Caco-2 (cell line): ENCODE measurements at regions not wholly inside any gene's neighbourhood (a gene's known extent, or its start where the extent isn't known, plus 50 kb on each side); places are given as distances from the start of the nearest gene placed in this dataset.

Source experiments
- BruUV-seq: library from RNA; stranded (reverse); fragments of 400-500 nt; replicated peaks from 2 replicates; lab custom pipeline; 2021; lab: Mats Ljungman, UMichigan
- CTCF ChIA-PET: fragments of 300-600 bp; sonication (Branson Sonifier 250); formaldehyde crosslinking; loops from one replicate; lab custom pipeline; 2022; ENCODE audit warnings: antibody characterized with exemption; lab: Charles Lee
- POLR2A ChIA-PET: fragments of 300-600 bp; sonication (Branson Sonifier 250); formaldehyde crosslinking; loops from one replicate; lab custom pipeline; 2022; ENCODE audit warnings: antibody characterized with exemption; lab: Charles Lee
- DNase-seq, 2 experiments: peaks; one replicate each; pipeline versions ENCODE4 v3.0.0 to v3.0.0-alpha.2; 2020 to 2022
- H3K27me3 ChIP-seq: replicated peaks from 2 replicates; pipeline ENCODE4 v1.6.0; 2011; ENCODE audit warnings: low read length; ENCODE audit not compliant: control insufficient read depth, insufficient read depth
- H3K36me3 ChIP-seq: 2 replicates; pipeline ENCODE4 v1.5.1; 2011; ENCODE audit warnings: low read length; ENCODE audit not compliant: control insufficient read depth, insufficient read depth
- H3K4me1 ChIP-seq: fragments of 250-450 bp; sonication (Bioruptor Pico); 2 replicates; pipeline ENCODE4 v1.5.1; 2020; ENCODE audit warnings: mild to moderate bottlenecking
- H3K4me3 ChIP-seq: 2 replicates; pipeline ENCODE4 v1.5.1; 2011; ENCODE audit warnings: low read depth, mild to moderate bottlenecking, control low read depth, low read length
- H3K9me3 ChIP-seq: fragments of 250-450 bp; sonication (Bioruptor Pico); 2 replicates; pipeline ENCODE4 v1.5.1; 2020; ENCODE audit warnings: mild to moderate bottlenecking, moderate library complexity
- H3K27ac Mint-ChIP-seq: one replicate; pipeline ENCODE4 v1.8.0; 2022; ENCODE audit warnings: mixed read lengths; ENCODE audit not compliant: unreplicated experiment
- H3K27me3 Mint-ChIP-seq: one replicate; pipeline ENCODE4 v1.8.0; 2022; ENCODE audit warnings: mixed read lengths; ENCODE audit not compliant: insufficient read depth, unreplicated experiment
- H3K36me3 Mint-ChIP-seq: one replicate; pipeline ENCODE4 v1.8.0; 2022; ENCODE audit warnings: mild to moderate bottlenecking, mixed read lengths; ENCODE audit not compliant: insufficient read depth, unreplicated experiment
- H3K4me1 Mint-ChIP-seq: one replicate; pipeline ENCODE4 v1.8.0; 2022; ENCODE audit warnings: low read depth, mixed read lengths; ENCODE audit not compliant: unreplicated experiment
- H3K4me3 Mint-ChIP-seq: one replicate; pipeline ENCODE4 v1.8.0; 2022; ENCODE audit warnings: mild to moderate bottlenecking, moderate library complexity, mixed read lengths; ENCODE audit not compliant: unreplicated experiment
- H3K9me3 Mint-ChIP-seq: one replicate; pipeline ENCODE4 v1.8.0; 2022; ENCODE audit warnings: mixed read lengths; ENCODE audit not compliant: unreplicated experiment
- intact Hi-C: fragments of 100-400 bp; cut with micrococcal nuclease; formaldehyde crosslinking; loops from one replicate; pipeline ENCODE4 v1.10.0; 2022; ENCODE audit not compliant: unreplicated experiment
- TF ChIP-seq, protein P1 (sequence below), 2 experiments: fragments of 200-600 bp in 1 of 2; IDR thresholded peaks; 1 replicate in 1 of 2; 2 replicates in 1 of 2; pipeline versions ENCODE4 v1.5.1 to v1.8.0; 2011 to 2022; ENCODE audit warnings: antibody characterized with exemption in 1 of 2, control low read depth in 1 of 2, inconsistent platforms in 1 of 2, low read depth in 1 of 2, low read length in 1 of 2, mild to moderate bottlenecking in 1 of 2, moderate library complexity in 1 of 2; ENCODE audit not compliant: insufficient read depth in 1 of 2, severe bottlenecking in 1 of 2, unreplicated experiment in 1 of 2

GRCh38 chr6:19312241-19312978 is 524.8 kb upstream of the ID4 start:
- DNase-seq = no peak
- Mint-ChIP-seq H3K9me3 (no peaks in the 10 kb centered on the region), H3K27ac (no peak overlapping the region), H3K36me3 (no peaks in the 10 kb centered on the region), H3K4me1 (no peaks in the 10 kb centered on the region), H3K4me3 (no peak overlapping the region), H3K27me3 (peaks cover 9% of the 10 kb centered on the region)
- Histone ChIP-seq H3K36me3 (no peaks in the 10 kb centered on the region), H3K4me1 (no peaks in the 10 kb centered on the region), H3K27me3 (no peaks in the 10 kb centered on the region), H3K9me3 (no peaks in the 10 kb centered on the region), H3K4me3 (no peak overlapping the region)
- no TSS peak for BruUV-seq
- POLR2A ChIA-PET = no interaction called here
- TF ChIP-seq, protein P1, sequence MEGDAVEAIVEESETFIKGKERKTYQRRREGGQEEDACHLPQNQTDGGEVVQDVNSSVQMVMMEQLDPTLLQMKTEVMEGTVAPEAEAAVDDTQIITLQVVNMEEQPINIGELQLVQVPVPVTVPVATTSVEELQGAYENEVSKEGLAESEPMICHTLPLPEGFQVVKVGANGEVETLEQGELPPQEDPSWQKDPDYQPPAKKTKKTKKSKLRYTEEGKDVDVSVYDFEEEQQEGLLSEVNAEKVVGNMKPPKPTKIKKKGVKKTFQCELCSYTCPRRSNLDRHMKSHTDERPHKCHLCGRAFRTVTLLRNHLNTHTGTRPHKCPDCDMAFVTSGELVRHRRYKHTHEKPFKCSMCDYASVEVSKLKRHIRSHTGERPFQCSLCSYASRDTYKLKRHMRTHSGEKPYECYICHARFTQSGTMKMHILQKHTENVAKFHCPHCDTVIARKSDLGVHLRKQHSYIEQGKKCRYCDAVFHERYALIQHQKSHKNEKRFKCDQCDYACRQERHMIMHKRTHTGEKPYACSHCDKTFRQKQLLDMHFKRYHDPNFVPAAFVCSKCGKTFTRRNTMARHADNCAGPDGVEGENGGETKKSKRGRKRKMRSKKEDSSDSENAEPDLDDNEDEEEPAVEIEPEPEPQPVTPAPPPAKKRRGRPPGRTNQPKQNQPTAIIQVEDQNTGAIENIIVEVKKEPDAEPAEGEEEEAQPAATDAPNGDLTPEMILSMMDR (IDR thresholded peaks at IDR 0.05; ENCODE audit: insufficient read depth in 1 of 2, low read depth in 1 of 2, low read length in 1 of 2, severe bottlenecking in 1 of 2, unreplicated experiment in 1 of 2) = no peak
- intact Hi-C loops = no loop called here
- CTCF ChIA-PET = no interaction called here

GRCh38 chr6:19317431-19317986 is 519.7 kb upstream of the ID4 start:
- Mint-ChIP-seq H3K9me3 (peaks cover 10% of the 10 kb centered on the region), H3K4me1 (no peaks in the 10 kb centered on the region)

GRCh38 chr6:19319005-19319404 is 518.2 kb upstream of the ID4 start:
- peaks cover 10% of the 10 kb centered on the region for H3K9me3 Mint-ChIP-seq
- BruUV-seq = no TSS peak
- peaks cover 6% of the 10 kb centered on the region for H3K27me3 Mint-ChIP-seq
- no peak for DNase-seq
- no peaks in the 10 kb centered on the region for H3K36me3 ChIP-seq
- no peaks in the 10 kb centered on the region for H3K27me3 ChIP-seq
- H3K4me1 ChIP-seq = no peaks in the 10 kb centered on the region
- no peak overlapping the region for H3K4me3 Mint-ChIP-seq
- H3K4me1 Mint-ChIP-seq = no peaks in the 10 kb centered on the region
- H3K4me3 ChIP-seq = no peak overlapping the region
- POLR2A ChIA-PET = no interaction called here
- CTCF ChIA-PET = no interaction called here
- intact Hi-C loops = no loop called here
- no peaks in the 10 kb centered on the region for H3K36me3 Mint-ChIP-seq
- H3K9me3 ChIP-seq = no peaks in the 10 kb centered on the region
- TF ChIP-seq, protein P1 (IDR thresholded peaks at IDR 0.05; ENCODE audit: insufficient read depth in 1 of 2, low read depth in 1 of 2, low read length in 1 of 2, severe bottlenecking in 1 of 2, unreplicated experiment in 1 of 2) = no peak
- H3K27ac Mint-ChIP-seq = no peak overlapping the region

More at GRCh38 chr6:19317431-19317986, 519.7 kb upstream of the ID4 start:
- POLR2A ChIA-PET = no interaction called here
- Mint-ChIP-seq H3K27ac (no peak overlapping the region), H3K36me3 (no peaks in the 10 kb centered on the region), H3K4me3 (no peak overlapping the region), H3K27me3 (peaks cover 6% of the 10 kb centered on the region)
- no peaks in the 10 kb centered on the region for H3K4me1 ChIP-seq
- no peaks in the 10 kb centered on the region for H3K9me3 ChIP-seq
- CTCF ChIA-PET = no interaction called here
- intact Hi-C loops = no loop called here
- TF ChIP-seq, protein P1 (IDR thresholded peaks at IDR 0.05; ENCODE audit: insufficient read depth in 1 of 2, low read depth in 1 of 2, low read length in 1 of 2, severe bottlenecking in 1 of 2, unreplicated experiment in 1 of 2) = no peak
- no peaks in the 10 kb centered on the region for H3K27me3 ChIP-seq
- no peaks in the 10 kb centered on the region for H3K36me3 ChIP-seq
- DNase-seq = no peak
- H3K4me3 ChIP-seq = no peak overlapping the region
- no TSS peak for BruUV-seq
